Body of pancreas (tissue), 4 donors: ENCODE measurements at regions not wholly inside any gene's neighbourhood (a gene's known extent, or its start where the extent isn't known, plus 50 kb on each side); places are given as distances from the start of the nearest gene placed in this dataset.
A peak's percentile ranks its signal among the peaks of the same experiment; 100 is the strongest.

Experiments used
- ATAC-seq: fragments of 150-250 bp; one replicate; pipeline ENCODE4 v1.9.1; 2016
- DNase-seq, 4 donors: peaks; one replicate each; pipeline ENCODE4 v3.0.0-alpha.2; 2019
- H3K27ac ChIP-seq, 4 donors: fragments of 200-600 bp; sonication (generic); 1 replicate in 3 of 4; 2 replicates in 1 of 4; pipeline versions ENCODE4 v1.5.1 to v1.6.1; 2016 to 2019; ENCODE audit warnings: mild to moderate bottlenecking in 1 of 4, mixed read lengths in 1 of 4, moderate library complexity in 1 of 4
- H3K27me3 ChIP-seq, 2 donors: fragments of 200-600 bp; sonication (generic); one replicate each; pipeline ENCODE4 v1.6.0; 2016; ENCODE audit warnings: mild to moderate bottlenecking in 1 of 2
- H3K36me3 ChIP-seq, 2 donors: fragments of 200-600 bp; sonication (generic); replicated peaks in 1 of 2; 2 replicates each; pipeline ENCODE4 v1.5.1; 2016; ENCODE audit warnings: low read depth in 2 of 2; ENCODE audit not compliant: insufficient read depth in 1 of 2
- H3K4me1 ChIP-seq: fragments of 200-600 bp; sonication (generic); one replicate; pipeline ENCODE4 v1.6.0; 2016
- H3K4me3 ChIP-seq, 2 donors: fragments of 200-600 bp; sonication (generic); 1 replicate in 1 of 2; 2 replicates in 1 of 2; pipeline ENCODE4 v1.5.1; 2016 to 2019
- H3K9me3 ChIP-seq, 3 donors: fragments of 200-600 bp; sonication (generic); 1 replicate in 2 of 3; 2 replicates in 1 of 3; pipeline ENCODE4 v1.5.1; 2016
- POLR2A ChIP-seq, 3 donors: fragments of 450-650 bp; IDR thresholded peaks; one replicate each; pipeline ENCODE4 v1.6.1; 2016; ENCODE audit warnings: antibody characterized with exemption in 3 of 3, mild to moderate bottlenecking in 2 of 3
- WGBS, 2 donors: methylation state at CpG; one replicate each; pipeline ENCODE4 v1.1.5; 2017; 5-methylcytosine and 5-hydroxymethylcytosine counted together
- intact Hi-C: fragments of 100-400 bp; cut with DNase I; formaldehyde crosslinking; loops from one replicate; pipeline ENCODE4 v1.15.1; 2023
- TF ChIP-seq, protein P1 (sequence below), 7 experiments: fragments of 450-650 bp in 4 of 7; fragments of 200-600 bp in 3 of 7; sonication (generic) in 3 of 7; IDR thresholded peaks; one replicate each; pipeline ENCODE4 v1.5.1; 2016 to 2019; ENCODE audit warnings: antibody characterized with exemption in 7 of 7

DNA sequence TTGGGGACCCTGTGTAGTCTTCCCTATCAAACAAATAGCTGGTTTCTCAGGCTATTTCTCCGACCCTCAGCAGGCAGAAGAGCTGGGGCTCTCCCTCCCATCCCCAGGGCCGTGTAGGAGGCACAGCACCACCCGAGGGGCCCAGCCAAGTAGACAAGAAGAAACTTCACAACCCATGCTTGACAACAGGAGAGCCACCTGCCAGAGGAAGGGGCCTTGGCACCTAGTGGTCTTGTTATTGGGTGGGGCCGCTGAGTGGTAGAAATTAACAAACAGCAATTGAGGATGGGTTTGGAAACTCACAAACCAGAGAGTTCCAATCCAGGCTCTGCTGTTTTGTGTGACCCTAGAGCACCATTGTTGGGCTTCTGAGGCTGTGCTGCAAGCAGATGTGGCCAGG, 108.5 kb upstream of the CHD6 start:
- no peak for TF ChIP-seq POLR2A (IDR thresholded peaks at IDR 0.05)
- TF ChIP-seq, protein P1, sequence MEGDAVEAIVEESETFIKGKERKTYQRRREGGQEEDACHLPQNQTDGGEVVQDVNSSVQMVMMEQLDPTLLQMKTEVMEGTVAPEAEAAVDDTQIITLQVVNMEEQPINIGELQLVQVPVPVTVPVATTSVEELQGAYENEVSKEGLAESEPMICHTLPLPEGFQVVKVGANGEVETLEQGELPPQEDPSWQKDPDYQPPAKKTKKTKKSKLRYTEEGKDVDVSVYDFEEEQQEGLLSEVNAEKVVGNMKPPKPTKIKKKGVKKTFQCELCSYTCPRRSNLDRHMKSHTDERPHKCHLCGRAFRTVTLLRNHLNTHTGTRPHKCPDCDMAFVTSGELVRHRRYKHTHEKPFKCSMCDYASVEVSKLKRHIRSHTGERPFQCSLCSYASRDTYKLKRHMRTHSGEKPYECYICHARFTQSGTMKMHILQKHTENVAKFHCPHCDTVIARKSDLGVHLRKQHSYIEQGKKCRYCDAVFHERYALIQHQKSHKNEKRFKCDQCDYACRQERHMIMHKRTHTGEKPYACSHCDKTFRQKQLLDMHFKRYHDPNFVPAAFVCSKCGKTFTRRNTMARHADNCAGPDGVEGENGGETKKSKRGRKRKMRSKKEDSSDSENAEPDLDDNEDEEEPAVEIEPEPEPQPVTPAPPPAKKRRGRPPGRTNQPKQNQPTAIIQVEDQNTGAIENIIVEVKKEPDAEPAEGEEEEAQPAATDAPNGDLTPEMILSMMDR (IDR thresholded peaks at IDR 0.05), result no peak
- Histone ChIP-seq H3K4me3 (no peak overlapping the region), H3K36me3 (no peaks in the 10 kb centered on the region), H3K9me3 (no peaks in the 10 kb centered on the region), H3K4me1 (no peaks in the 10 kb centered on the region), H3K27ac (no peak overlapping the region), H3K27me3 (no peaks in the 10 kb centered on the region)
- intact Hi-C loops, result no loop called here
- DNase-seq (no peak), ATAC-seq (no peak)
- WGBS, 2 donors, result 32 to 49% methylated on average over 3 to 4 of the region's 4 CpGs

- intact Hi-C loops, result no loop called here
- Histone ChIP-seq H3K27me3 (no peaks in the 10 kb centered on the region), H3K27ac (no peak overlapping the region), H3K4me1 (no peaks in the 10 kb centered on the region), H3K4me3 (no peak overlapping the region), H3K36me3 (no peaks in the 10 kb centered on the region), H3K9me3 (no peaks in the 10 kb centered on the region)
- DNase-seq (no peak), ATAC-seq (no peak)
- WGBS, 2 donors, result 86 to 88% methylated on average over 4 of the region's 4 CpGs
- no peak for TF ChIP-seq POLR2A (IDR thresholded peaks at IDR 0.05)
- TF ChIP-seq, protein P1 (IDR thresholded peaks at IDR 0.05), result no peak
Observed at GRCh38 chr20:41719151-41719550, 101.0 kb upstream of the CHD6 start.

GRCh38 chr20:41717483-41717882, 99.3 kb upstream of the CHD6 start:
- Histone ChIP-seq H3K27me3 (no peaks in the 10 kb centered on the region), H3K4me1 (no peaks in the 10 kb centered on the region), H3K27ac (no peak overlapping the region), H3K36me3 (no peaks in the 10 kb centered on the region), H3K9me3 (no peaks in the 10 kb centered on the region), H3K4me3 (no peak overlapping the region)
- intact Hi-C loops, result no loop called here
- WGBS, 2 donors, result 43 to 51% methylated on average over 3 of the region's 3 CpGs
- no peak for TF ChIP-seq POLR2A (IDR thresholded peaks at IDR 0.05)
- ATAC-seq (no peak), DNase-seq (peak in 1 of 4 donors; percentile 21)

DNA sequence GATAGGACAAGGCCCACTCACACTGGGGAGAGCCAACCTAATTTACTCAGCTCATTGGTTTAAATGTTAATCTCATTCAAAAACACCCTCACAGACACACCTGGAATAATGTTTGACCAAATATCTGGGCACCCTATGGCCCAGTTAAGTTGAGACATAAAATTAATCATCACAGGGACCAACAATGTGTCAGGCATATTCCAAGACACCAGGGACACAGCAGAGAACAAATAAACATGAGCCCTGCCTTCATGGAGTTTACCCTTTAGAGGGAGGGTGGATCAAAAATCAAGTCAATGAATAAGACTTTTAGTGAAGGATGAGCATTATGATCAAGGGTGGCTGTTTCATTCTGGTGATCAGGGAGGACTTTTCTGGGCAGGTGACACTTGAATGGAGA, 98.7 kb upstream of the CHD6 start:
- intact Hi-C loops, result no loop called here
- DNase-seq (no peak), ATAC-seq (no peak)
- H3K4me1 ChIP-seq, result no peaks in the 10 kb centered on the region
- no peak overlapping the region for H3K4me3 ChIP-seq
- no peak overlapping the region for H3K27ac ChIP-seq
- TF ChIP-seq, protein P1 (IDR thresholded peaks at IDR 0.05), result no peak
- no peak for TF ChIP-seq POLR2A (IDR thresholded peaks at IDR 0.05)
- no peaks in the 10 kb centered on the region for H3K27me3 ChIP-seq
- no peaks in the 10 kb centered on the region for H3K36me3 ChIP-seq
- no peaks in the 10 kb centered on the region for H3K9me3 ChIP-seq

GRCh38 chr20:41716436-41716835, 98.3 kb upstream of the CHD6 start:
- 70 to 73% methylated on average over 3 of the region's 3 CpGs for WGBS, 2 donors
- DNase-seq (no peak), ATAC-seq (no peak)
- no peaks in the 10 kb centered on the region for H3K27me3 ChIP-seq
- no peaks in the 10 kb centered on the region for H3K36me3 ChIP-seq
- intact Hi-C loops, result no loop called here
- H3K4me3 ChIP-seq, result no peak overlapping the region
- no peak overlapping the region for H3K27ac ChIP-seq
- TF ChIP-seq, protein P1 (IDR thresholded peaks at IDR 0.05), result no peak
- no peak for TF ChIP-seq POLR2A (IDR thresholded peaks at IDR 0.05)
- H3K9me3 ChIP-seq, result no peaks in the 10 kb centered on the region
- no peaks in the 10 kb centered on the region for H3K4me1 ChIP-seq
